A549 (cell line): ENCODE measurements at regions not wholly inside any gene's neighbourhood (a gene's known extent, or its start where the extent isn't known, plus 50 kb on each side); places are given as distances from the start of the nearest gene placed in this dataset.

ENCODE experiments used
- MAZ ChIP-seq: fragments of 150-350 bp; IDR thresholded peaks from 2 replicates; pipeline ENCODE4 v1.6.1; 2014; ENCODE audit warnings: antibody characterized with exemption, low read depth, low read length, borderline replicate concordance
- POLR2A ChIP-seq: IDR thresholded peaks from 2 replicates; pipeline ENCODE4 v1.6.1; 2012; ENCODE audit warnings: mild to moderate bottlenecking, low read length
- POLR2AphosphoS2 ChIP-seq: conservative IDR thresholded peaks from 2 replicates; pipeline ENCODE4 v1.6.1; 2012; ENCODE audit warnings: low read length, improper control_type of control experiment, inconsistent platforms
- ZC3H11A ChIP-seq: fragments of 450-650 bp; IDR thresholded peaks from 2 replicates; pipeline ENCODE4 v1.6.1; 2014; ENCODE audit warnings: antibody characterized with exemption, mild to moderate bottlenecking
- TF ChIP-seq, protein P1 (sequence below): fragments of >200 bp; sonication (Bioruptor Twin); formaldehyde crosslinking; IDR thresholded peaks from 3 replicates; pipeline ENCODE4 v1.5.1; 2016

DNA sequence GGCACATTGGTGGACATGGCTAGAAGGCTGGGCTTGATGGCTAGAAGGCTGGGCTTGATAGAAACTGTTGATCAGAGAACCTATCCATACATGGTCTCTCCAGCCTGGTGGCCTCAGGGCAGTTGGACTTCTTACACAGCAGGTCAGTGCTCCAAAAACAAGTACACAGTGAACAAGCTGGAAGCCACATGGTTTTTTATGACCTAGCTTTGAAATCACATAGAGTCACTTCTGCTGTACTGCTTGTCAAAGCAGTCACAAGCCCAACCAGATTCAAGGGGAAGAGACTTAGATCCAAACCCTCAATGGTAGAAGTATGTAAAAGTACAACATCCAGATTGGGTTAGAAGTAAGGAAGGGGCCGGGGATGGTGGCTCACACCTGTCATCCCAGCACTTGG lies 89.4 kb upstream of the HES1 start:
- TF ChIP-seq ZC3H11A (no peak), POLR2AphosphoS2 (no peak), MAZ (no peak), POLR2A (no peak)
- TF ChIP-seq, protein P1, sequence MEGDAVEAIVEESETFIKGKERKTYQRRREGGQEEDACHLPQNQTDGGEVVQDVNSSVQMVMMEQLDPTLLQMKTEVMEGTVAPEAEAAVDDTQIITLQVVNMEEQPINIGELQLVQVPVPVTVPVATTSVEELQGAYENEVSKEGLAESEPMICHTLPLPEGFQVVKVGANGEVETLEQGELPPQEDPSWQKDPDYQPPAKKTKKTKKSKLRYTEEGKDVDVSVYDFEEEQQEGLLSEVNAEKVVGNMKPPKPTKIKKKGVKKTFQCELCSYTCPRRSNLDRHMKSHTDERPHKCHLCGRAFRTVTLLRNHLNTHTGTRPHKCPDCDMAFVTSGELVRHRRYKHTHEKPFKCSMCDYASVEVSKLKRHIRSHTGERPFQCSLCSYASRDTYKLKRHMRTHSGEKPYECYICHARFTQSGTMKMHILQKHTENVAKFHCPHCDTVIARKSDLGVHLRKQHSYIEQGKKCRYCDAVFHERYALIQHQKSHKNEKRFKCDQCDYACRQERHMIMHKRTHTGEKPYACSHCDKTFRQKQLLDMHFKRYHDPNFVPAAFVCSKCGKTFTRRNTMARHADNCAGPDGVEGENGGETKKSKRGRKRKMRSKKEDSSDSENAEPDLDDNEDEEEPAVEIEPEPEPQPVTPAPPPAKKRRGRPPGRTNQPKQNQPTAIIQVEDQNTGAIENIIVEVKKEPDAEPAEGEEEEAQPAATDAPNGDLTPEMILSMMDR = no peak
